GM13976 (cell line): ENCODE measurements at regions not wholly inside any gene's neighbourhood (a gene's known extent, or its start where the extent isn't known, plus 50 kb on each side); places are given as distances from the start of the nearest gene placed in this dataset.

ENCODE experiments used
- DNase-seq: peaks from one replicate; pipeline ENCODE4 v3.0.0; 2012; ENCODE audit warnings: low spot score
- CTCF ChIP-seq: IDR thresholded peaks from 2 replicates; pipeline ENCODE4 v1.5.1; 2012; ENCODE audit warnings: borderline replicate concordance, mild to moderate bottlenecking; ENCODE audit not compliant: insufficient read depth; ENCODE audit errors: extremely low read depth, missing control alignments, control extremely low read depth
- in situ Hi-C: fragments of 300-500 bp; cut with MboI; formaldehyde crosslinking; loops from one replicate; pipeline ENCODE4 v1.12.0; 2022; ENCODE audit warnings: low sequenced_read_pairs, mixed read lengths, inconsistent platforms; ENCODE audit not compliant: unreplicated experiment

GRCh38 chr2:65662654-65663432 is 230.4 kb upstream of the SPRED2 start:
- in situ Hi-C loops = no loop called here
- TF ChIP-seq CTCF = no peak
- no peak for DNase-seq

GRCh38 chr2:65661980-65662653 is 229.7 kb upstream of the SPRED2 start:
- no peak for TF ChIP-seq CTCF
- DNase-seq = no peak
- in situ Hi-C loops = no loop called here

- in situ Hi-C loops = no loop called here
- no peak for DNase-seq
- TF ChIP-seq CTCF = no peak
Measured at GRCh38 chr2:65660340-65660739, 227.9 kb upstream of the SPRED2 start.

- DNase-seq = no peak
- in situ Hi-C loops = no loop called here
- no peak for TF ChIP-seq CTCF
Measured at GRCh38 chr2:65658881-65659280, 226.5 kb upstream of the SPRED2 start.

- DNase-seq = no peak
- no peak for TF ChIP-seq CTCF
- in situ Hi-C loops = no loop called here
Measured at GRCh38 chr2:65658266-65658665, 225.9 kb upstream of the SPRED2 start.

GRCh38 chr2:65656160-65656718 is 223.8 kb upstream of the SPRED2 start:
- in situ Hi-C loops = no loop called here
- DNase-seq = no peak

More at GRCh38 chr2:65656160-65656718, 223.8 kb upstream of the SPRED2 start:
- TF ChIP-seq CTCF = no peak
